GM18867 (cell line): ENCODE measurements at regions not wholly inside any gene's neighbourhood (a gene's known extent, or its start where the extent isn't known, plus 50 kb on each side); places are given as distances from the start of the nearest gene placed in this dataset.
"Not testable (repeated sequence)": the region's sequence is repeated elsewhere in the genome, so short reads cannot be mapped to it uniquely, and the experiment has no call there.

Experiments used
- ATAC-seq: cut with Tn5 transposase; IDR thresholded peaks from one replicate; pipeline ENCODE4 v1.9.1; 2021; ENCODE audit warnings: mild to moderate bottlenecking, moderate library complexity; ENCODE audit not compliant: unreplicated experiment

GRCh38 chr17:31750578-31750977 is 108.5 kb downstream of the COPRS start:
- no peak for ATAC-seq

- no peak for ATAC-seq
Observed at GRCh38 chr17:31748881-31749280, 110.2 kb downstream of the COPRS start.

- ATAC-seq: no peak
Observed at GRCh38 chr17:31746884-31747495, 112.1 kb downstream of the COPRS start.

- ATAC-seq: no peak
Observed at GRCh38 chr17:31745964-31746600, 113.0 kb downstream of the COPRS start.

- no peak for ATAC-seq
Observed at GRCh38 chr17:31744511-31744951, 114.5 kb downstream of the COPRS start.

GRCh38 chr17:31743797-31744196 is 115.2 kb downstream of the COPRS start:
- no peak for ATAC-seq

GRCh38 chr17:31741371-31741770 is 117.7 kb downstream of the COPRS start:
- no peak for ATAC-seq

GRCh38 chr17:31740611-31741082 is 118.4 kb downstream of the COPRS start:
- ATAC-seq: no peak

GRCh38 chr17:31738996-31739699 is 119.9 kb downstream of the COPRS start:
- ATAC-seq: no peak

GRCh38 chr17:31738488-31738887 is 120.6 kb downstream of the COPRS start:
- ATAC-seq: no peak

GRCh38 chr17:31738067-31738466 is 121.0 kb downstream of the COPRS start:
- ATAC-seq: no peak

- no peak for ATAC-seq
Observed at GRCh38 chr17:31736855-31737625, 122.0 kb downstream of the COPRS start.

GRCh38 chr17:31733326-31733725 is 125.7 kb downstream of the COPRS start:
- no peak for ATAC-seq

GRCh38 chr17:31731585-31732154 is 127.4 kb downstream of the COPRS start:
- ATAC-seq: not testable (repeated sequence)

GRCh38 chr17:31731118-31731517 is 127.9 kb downstream of the COPRS start:
- no peak for ATAC-seq

- ATAC-seq: no peak
Observed at GRCh38 chr17:31726980-31727427, 132.0 kb downstream of the COPRS start.

- no peak for ATAC-seq
Observed at GRCh38 chr17:31724619-31725018, 134.4 kb downstream of the COPRS start.

GRCh38 chr17:31724026-31724425 is 135.0 kb downstream of the COPRS start:
- ATAC-seq: no peak

GRCh38 chr17:31722251-31723056 is 136.6 kb downstream of the COPRS start:
- ATAC-seq: no peak
